Stimulated activated CD8-positive, alpha-beta memory T cell treated with anti-CD3 and anti-CD28 coated beads, Interleukin-15, amount 100 ng/mL, for 4 hours (primary cell): ENCODE measurements at regions not wholly inside any gene's neighbourhood (a gene's known extent, or its start where the extent isn't known, plus 50 kb on each side); places are given as distances from the start of the nearest gene placed in this dataset.

Experiments
- DNase-seq, 2 donors: peaks; one replicate each; pipeline ENCODE4 v3.0.0-alpha.2; 2020; ENCODE audit warnings: low read depth in 2 of 2

DNA sequence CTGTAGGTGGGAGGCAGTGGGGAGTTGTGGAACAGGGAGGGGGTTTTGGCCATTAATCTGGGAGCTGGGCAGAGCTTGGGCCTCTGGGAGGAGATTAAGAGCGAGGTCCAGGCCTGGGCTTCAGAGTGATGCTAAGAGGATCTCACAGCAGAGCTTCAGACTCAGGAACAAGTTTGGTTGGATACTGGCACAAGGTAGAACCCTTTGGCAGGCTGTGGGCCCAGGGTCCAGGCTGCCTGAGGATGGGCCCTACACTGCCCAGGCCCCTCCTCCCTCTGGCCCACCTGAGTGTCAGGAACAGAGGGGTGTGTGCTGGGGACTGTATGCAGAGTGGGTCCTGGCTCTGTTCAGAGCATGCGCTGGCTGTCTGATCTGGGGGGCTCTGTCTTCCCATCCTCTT is 334.9 kb downstream of the CYP26B1 start:
- no peak for DNase-seq

DNA sequence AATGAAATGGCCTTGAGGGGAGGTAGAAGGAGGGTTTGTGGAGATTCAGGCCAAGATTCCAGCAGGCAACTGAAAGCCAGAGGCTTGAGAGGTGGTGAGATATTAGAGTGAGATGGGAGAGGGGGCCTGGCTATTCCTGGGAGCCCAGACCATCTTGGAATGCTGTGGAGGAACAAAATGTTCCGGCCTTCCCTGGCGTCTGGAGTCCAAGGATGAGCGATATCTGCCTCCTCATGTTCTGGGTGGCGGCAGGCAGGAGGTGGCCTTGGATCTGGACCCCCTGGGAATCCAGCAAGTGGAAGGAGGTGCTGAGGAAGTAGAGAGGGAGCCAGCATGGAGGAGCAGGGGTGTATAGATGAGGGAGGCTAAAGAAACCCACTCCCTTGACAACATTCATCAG is 335.9 kb downstream of the CYP26B1 start:
- no peak for DNase-seq

DNA sequence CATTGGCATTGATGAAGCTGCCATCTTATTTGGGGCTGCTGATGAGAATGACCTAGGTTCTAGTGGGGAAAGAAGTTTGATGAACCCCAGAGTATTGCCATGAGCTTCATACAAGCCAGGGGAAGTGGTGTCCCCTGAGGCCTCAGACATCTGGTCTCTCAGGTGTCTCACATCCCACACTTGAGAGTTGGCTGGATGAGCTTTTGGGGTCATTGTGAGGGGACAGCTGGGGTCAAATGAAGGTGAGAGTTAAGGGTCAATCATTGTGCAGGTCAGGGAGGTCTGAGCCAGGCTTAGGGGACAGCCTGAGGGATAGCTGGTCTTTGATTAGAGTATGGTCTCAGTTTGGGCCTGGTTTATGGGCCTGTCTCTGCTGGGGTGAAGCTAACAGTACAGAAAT is 336.5 kb downstream of the CYP26B1 start:
- DNase-seq, result no peak

DNA sequence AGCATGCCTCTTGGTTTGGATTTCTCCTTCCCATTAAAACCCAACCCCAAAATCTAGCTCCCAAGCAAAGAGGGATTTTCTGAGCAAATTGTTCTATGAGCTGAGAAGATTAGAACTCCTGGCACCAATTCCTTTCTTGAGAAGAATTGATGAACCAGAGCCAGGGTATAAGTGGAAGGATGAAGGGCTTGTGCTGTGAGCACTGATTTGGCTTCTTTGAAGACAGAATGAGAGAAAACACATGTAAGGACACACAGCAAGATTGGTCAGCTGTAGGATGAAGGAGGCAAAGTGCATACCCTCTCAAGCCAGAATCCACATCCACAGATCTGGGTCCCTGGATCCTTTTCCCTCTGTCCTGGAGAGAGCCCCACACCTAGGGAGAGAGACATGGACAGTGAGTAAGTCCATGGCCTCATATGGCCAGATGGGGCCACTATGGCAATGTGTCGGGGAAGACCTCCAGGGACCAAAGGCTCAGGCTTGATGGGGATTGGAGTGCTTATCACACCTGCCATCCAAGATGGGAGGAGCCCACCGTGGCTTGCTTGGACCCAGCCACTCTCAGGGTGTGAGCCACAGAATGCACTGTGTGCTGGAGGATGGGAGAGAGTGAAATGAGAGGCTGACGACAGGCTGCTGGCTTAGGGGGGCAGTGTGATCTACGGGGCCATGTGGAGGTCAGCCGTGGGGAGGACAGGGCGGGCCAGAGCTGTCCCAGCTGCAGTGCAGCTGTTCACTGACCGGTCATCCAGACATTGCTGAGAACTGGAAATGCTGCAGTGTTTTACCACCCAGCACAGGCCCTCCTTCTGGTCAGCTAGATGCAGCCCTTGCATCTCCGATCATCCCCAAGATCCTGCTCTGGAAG is 339.8 kb downstream of the CYP26B1 start:
- DNase-seq, result no peak

DNA sequence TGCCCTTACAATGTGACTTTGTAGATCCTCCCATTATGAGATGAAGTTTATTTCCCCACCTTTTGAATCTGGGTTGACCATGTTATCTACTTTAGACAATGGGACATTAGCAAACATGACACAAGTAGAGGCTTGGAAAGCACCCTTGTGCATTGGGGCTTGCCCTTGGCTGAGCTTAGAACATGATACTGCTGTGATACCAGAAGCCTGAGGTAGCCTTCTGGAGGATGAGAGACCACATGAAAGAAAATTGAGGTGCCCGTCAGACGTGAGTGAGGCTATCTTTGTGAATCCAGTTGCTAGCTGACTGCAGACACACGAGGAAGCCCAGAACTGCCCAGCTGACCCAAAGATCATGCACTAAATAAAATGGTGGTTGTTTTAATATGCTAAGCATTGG is 341.2 kb downstream of the CYP26B1 start:
- DNase-seq, result no peak

DNA sequence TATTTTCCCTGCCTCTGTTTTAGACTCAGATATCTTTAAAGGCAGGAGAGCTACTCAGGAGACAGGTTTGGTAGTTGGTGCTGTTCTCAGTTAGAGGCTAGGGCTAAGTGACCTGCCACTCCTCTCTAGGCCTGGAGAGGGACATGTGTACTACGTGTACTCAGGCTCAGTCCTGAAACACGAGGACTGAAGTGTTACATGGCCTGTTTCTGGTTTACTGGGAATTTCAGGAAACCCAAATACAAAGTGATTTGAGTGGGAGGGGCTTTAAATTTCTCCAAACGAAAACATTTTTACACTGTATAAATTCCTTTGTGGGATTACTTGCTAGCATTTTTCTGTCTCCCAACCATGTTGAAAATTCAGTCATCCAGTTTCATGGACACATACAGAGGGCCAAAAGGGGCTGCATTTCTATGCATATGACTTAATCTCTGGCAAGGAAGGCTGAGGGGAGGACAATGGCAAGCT is 343.3 kb downstream of the CYP26B1 start:
- DNase-seq, result no peak

DNA sequence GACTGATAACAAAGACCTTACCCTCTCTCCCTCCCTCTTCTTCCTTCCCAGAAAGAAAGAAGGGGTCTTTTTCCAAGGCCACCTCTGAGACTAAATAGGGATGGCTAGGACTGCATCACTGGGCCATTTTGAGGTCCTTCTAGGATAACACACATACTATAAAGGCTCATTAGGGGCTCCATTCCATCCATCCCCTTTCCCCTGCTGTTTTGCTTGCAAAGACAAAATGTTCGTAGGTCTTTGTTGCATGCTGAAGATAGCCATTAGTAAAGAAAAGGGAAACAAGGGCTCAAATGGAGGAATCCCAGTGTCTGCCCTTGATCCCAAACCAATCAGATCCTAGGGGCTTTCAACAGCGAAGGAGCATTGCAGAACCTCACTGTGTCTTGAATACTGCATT is 344.3 kb downstream of the CYP26B1 start:
- DNase-seq, result no peak

DNA sequence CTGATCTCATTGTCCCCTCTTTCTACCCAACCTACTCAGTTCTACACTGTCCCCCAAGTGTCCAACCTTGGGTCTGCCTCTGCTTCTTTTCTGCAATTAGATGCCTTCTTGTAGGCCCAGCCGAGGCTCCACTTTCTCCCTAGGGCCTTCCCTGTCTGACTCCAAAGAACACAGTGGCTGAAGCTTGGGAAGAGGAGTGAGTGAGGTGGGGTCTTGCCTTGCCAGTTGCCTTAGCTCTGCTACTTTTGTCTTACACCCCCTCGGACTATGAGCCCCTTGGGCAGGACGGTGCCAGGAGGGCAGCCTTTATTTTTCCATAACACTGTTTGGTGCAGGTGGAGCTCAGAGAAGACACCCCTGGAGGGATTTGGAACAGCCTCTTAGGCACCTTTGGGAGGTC is 345.1 kb downstream of the CYP26B1 start:
- no peak for DNase-seq

DNA sequence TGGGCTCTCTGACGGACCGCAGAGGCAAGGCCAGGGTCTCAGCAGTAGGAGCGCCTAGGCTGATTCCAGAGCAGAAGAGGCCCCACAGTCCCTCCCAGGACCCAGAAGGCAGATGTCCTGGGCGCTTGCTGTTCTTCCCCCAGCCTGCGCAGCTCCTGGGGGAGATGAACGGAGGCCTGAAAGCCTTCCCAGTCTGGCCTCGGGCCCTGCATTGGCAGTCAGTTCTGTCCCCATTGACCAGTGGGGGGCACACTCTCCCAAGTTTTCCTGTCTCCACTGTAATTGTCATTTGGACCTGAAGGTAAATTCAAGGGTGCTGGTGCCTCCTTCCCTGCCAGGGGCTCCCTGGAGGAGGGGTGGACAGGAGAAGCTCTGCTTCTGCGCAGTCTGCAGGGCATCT is 345.7 kb downstream of the CYP26B1 start:
- DNase-seq, result no peak

DNA sequence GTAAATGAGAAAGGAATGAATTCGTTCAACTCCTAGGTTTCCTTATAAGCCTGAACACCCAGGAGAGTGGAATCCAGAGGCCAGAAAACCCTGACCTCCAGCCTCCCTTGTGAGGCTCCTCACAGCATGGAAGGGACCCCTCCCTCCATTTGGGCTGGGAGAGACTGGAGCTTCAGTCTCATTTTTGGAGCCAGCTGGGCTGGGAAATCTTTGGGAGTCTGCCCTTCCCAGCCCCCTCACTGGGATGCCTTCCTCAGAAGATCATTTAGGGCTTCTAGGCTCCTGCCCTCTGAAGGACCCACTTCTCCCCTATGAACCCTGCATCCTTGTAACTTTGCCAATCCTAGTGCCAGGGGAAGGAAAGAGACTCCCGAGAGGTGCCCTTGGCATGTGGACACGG is 346.1 kb downstream of the CYP26B1 start:
- no peak for DNase-seq

DNA sequence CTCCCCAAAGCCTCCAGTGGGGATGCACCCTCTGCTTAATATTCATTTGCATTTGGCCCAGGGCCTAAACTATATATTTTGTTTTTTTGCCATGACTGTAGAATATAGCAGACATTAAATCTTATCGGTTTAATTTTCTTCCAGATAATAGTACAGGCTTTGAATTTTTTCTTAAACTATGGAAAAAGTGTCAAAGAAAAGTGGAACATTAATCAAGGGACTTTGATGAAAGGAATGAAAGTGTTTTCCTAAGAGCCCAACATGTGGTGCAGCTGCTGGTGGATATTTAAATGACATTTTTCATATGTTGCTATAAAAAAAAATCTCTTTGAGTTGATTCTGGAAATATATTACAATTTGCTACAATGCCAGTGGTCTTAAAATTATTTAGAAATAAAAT is 346.8 kb downstream of the CYP26B1 start:
- no peak for DNase-seq

DNA sequence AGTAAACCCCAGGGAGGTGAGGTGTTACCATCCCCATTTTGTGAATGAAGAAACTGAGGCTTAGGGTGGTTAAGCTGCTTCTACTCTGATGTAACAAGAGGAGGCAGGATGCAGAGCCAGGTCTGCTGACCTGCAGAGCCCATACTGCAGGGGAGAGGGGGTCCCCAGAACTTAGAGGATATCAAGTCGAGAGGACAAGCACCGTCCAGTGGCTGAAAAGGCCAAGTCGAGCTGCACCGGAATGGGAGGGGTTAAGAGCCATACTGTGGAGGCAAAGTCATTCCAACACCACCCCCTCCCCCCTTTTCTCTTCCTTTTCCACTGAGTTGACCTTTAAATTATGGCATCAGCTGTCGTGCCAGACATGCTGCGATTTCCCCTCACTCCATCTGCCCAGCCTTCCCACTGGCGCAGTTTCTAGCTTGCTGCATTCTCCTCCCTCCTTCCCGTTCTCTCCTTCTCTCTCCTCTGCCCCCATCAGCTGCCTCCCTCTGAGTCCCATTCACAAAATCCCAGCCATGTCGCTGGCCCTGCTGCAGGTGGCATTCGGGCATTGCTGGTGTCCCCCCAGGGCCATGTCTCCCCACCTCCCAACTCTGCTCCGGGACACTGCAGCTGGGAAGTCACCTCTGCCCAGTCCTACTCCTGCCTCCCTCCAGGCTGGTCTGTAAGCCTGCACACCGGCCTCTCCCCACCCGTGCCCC is 346.9 kb downstream of the DYSF start:
- DNase-seq, result no peak

DNA sequence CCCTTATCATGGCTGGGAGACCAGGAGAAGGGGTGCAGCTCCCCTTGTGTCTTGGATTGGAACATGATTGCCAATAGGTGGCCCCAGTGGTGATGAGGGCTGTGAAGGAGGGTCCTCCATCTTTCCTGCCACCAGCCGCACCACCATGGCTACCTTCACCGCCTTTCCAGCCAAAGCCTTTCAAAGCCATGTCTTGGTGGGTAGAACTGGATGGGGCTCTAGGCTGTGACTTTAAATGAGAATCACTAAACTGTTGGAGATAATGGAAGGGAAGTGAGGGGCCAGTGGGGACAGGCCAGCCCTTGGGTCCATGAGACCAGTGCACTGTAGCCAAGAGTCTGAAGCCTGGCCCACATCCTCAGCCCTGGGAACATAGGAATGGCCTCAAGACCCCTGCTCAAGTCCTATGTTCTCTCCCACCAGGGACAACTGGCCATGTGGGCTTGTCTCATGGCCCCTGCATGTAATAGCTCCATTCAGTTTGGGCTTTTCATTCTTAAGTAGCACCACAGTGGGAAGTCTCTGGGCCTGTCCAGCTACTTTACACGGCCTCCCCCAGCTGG is 345.7 kb downstream of the DYSF start:
- DNase-seq, result no peak

DNA sequence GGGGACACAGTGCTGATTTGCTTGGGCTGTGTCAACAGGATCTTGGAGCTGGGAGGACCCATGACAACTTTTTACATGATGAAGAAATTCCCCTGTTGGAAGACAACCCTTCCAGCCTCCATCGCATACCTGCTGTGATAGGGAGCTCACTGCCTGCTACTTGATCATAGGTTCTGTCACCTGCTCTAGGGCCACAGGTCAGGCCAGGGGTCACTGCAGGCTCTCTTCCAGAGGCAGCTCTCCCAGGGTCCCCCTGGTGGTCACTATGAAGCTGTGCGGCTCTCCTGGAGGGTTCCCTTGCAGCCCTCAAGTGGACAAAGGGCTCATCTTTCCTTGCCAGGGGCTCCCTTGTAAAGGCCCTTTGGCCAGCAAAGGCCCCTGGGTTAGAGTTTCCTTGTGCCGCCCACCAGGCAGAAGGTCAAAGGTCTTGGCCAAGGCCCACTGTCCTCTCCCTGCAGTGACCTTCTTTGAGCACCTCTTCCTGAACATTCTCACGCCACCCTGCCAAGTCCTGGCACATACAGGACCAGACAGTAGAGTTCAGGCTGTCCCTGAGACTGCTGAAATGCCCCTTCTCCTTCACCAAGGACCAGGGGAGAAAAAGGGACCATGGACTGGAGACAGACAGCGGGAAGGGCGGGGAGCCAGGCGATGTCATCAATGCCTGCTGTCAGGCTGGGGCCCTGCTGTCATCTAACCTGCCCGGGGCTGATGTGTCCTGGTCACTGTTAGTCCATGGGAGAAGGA is 345.1 kb downstream of the DYSF start:
- DNase-seq, result no peak

DNA sequence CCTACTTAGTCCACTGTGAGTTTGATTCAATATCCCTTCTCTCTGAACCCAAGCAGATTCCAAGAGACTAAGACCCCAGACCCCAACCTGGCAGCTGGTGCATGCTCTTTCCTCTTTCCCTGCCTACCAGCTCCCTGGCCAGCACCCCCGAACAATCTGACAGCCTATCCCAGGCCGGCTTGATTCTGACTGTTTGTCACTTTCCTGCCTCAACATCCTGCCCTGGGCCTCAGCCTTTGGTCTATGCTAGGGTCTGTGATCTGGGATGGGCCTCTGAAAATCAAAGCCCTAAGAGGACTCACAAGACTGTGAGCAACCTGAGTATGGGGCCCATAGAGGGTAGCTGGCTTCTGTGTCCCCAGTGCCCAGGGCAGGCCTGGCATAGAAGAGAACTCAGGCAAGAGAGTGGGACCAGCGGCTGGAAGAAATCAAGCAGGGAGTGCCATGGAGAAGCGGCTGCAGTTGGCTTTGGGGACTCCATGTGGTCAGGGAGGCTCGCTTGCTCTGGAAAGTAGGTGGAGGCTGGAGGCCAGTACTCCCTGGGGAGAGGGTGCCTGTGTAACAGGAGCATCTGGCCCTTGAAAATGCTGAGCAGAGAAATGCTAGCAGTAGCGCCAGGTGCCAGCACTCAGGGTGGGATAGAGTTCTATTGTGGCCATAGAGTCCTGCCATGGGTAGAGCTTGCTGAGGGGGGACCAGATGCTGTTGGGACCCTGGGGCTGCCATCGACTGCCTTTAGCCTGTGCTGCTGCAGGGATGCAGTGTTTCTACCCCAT is 343.9 kb downstream of the DYSF start:
- no peak for DNase-seq

DNA sequence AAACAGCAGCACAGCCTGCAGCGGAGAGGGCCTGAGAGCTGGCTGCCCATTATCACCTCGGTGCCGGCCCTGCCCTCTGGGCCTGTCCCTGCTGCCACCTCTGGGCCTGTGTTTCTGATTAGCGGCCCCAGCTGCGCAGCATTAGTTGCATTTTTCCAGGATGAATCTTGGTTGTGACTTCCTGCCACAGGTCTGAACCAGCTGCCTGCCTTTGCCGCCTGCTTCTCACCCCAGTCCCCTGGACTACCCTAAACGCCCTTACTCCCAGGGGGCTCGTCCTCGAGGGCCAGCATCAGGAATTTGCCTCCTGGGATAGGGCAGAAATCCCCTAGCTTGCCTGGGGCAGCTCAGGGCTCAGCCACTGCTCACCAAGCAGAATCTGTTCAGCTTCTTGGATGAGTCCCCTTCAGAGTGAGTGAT is 342.8 kb downstream of the DYSF start:
- DNase-seq, result no peak

DNA sequence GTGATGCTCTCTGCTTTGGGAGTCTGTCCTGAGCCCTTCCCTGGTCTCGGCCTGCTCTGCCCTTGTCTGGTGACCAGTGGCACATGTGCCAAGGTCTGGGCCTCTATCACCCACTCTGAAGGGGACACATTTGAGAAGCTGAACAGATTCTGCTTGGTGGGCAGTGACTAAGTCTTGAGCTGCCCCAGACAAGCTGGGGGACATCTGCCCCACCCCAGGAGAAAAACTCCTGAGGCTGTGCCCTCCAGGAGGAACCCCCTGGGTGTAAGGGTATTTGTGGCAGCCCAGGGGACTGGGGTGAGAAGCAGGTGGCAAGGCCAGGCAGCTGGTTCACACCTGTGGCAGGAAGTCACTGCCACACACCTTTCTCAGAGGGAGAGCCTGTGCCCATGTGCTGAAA is 342.1 kb downstream of the DYSF start:
- DNase-seq, result no peak

DNA sequence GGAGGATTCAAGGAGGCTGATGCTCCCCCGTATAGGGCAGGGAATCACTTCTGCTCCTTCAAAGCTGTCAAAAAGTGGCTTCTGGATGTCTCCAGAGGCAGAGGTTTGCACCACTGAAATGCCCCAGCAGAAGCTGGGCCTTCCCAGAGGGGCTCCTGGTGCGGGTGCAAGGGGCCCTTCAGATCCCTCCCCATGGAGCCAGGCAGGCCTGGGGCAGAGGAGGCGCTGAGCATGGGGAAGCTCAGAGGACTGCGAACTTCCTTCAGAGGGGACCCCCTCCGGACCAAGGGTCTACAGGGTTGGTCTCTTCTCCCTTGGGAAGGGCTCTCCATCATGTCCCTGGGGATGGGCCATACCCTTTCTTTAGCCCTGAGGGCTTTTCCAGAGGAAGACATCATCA is 341.2 kb downstream of the DYSF start:
- no peak for DNase-seq

DNA sequence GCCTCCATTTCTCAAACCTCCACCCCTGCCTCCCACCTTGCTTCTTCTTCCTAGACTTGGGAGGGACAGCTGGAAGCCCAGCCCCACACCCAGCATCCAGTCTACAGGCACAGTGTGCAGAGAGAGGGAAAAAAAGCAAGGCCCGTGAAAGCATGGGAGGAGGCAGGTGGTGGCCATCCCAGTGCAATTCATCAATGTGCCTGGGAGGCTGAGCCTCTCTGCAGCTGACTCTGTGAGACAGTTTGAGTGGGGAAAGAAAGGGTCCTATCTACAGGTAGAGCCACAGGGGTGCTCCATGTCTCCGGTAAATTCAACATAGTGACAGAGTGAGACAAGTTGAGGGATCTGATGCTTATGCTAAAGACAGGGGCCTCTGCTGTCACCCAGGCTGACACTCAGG is 340.6 kb downstream of the DYSF start:
- no peak for DNase-seq

DNA sequence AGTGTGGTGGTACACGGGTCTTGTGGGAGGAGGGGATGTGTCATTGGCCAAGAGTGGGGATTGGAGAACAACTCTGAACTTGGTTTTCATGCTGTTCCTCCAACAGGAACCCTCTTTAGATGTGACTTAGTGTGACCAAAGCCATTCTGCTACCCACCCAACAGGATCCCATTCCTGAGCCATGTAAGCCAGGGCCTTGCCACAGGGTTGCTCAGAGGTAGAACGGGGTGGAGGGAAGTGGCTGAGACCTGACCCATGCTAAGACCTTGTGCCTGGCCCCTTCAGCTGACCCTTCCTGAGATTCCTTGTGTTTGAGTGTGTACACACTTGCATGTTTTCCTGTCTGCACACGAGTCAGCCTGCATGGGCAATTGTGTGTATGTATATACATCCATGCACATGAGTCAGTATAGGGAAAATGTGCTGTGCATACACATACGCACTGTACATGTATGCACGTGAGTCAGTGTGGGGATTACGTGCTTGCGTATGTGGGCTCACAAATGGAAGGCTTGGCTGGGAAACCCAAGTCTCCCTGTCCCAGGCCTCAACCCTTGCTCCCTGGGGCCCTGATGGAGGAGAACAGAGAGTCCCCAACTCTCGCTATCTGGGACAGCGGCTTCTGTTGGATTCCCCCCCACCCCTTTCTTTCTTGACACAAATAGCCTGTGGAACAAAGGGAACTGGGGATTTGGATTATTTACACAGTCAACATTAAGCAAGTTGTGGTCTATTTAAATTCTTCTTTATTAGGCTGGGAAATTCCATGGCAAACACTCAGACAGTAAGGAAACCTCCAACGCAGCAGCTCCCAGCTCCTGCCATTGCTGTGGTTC is 339.8 kb downstream of the DYSF start:
- DNase-seq, result no peak
